Gastroesophageal sphincter (tissue), 4 donors: ENCODE measurements at regions not wholly inside any gene's neighbourhood (a gene's known extent, or its start where the extent isn't known, plus 50 kb on each side); places are given as distances from the start of the nearest gene placed in this dataset.
"Not testable (repeated sequence)": the region's sequence is repeated elsewhere in the genome, so short reads cannot be mapped to it uniquely, and the experiment has no call there.

Experiments used
- ATAC-seq: fragments of 150-250 bp; one replicate; pipeline ENCODE4 v1.9.1; 2016; ENCODE audit warnings: mild to moderate bottlenecking, moderate library complexity
- H3K27ac ChIP-seq, 4 donors: fragments of 200-600 bp; sonication (generic) in 3 of 4; 1 replicate in 3 of 4; 2 replicates in 1 of 4; pipeline ENCODE4 v1.5.1; 2016 to 2019
- H3K27me3 ChIP-seq: fragments of 200-600 bp; sonication (generic); one replicate; pipeline ENCODE4 v1.5.1; 2019
- H3K36me3 ChIP-seq, 2 donors: fragments of 200-600 bp; sonication (generic); one replicate each; pipeline ENCODE4 v1.5.1; 2019; ENCODE audit warnings: control low read depth in 1 of 2
- H3K4me1 ChIP-seq, 3 donors: fragments of 200-600 bp; sonication (generic); 1 replicate in 2 of 3; 2 replicates in 1 of 3; pipeline ENCODE4 v1.5.1; 2016 to 2019; ENCODE audit warnings: control low read depth in 2 of 3
- H3K4me3 ChIP-seq, 2 donors: fragments of 200-600 bp; sonication (generic); one replicate each; pipeline ENCODE4 v1.5.1; 2019; ENCODE audit warnings: mild to moderate bottlenecking in 1 of 2, moderate library complexity in 1 of 2
- H3K9me3 ChIP-seq, 3 donors: fragments of 200-600 bp; sonication (generic); one replicate each; pipeline ENCODE4 v1.5.1; 2017 to 2019; ENCODE audit warnings: control low read depth in 2 of 3
- EP300 ChIP-seq: sonication (generic); formaldehyde crosslinking; IDR thresholded peaks from one replicate; pipeline ENCODE4 v1.6.1; 2017; ENCODE audit warnings: antibody characterized with exemption, mild to moderate bottlenecking
- POLR2A ChIP-seq, 2 donors: fragments of 450-650 bp; IDR thresholded peaks; one replicate each; pipeline ENCODE4 v1.6.1; 2017; ENCODE audit warnings: antibody characterized with exemption in 2 of 2, mild to moderate bottlenecking in 2 of 2, moderate library complexity in 1 of 2
- POLR2AphosphoS5 ChIP-seq: sonication (generic); formaldehyde crosslinking; IDR thresholded peaks from one replicate; pipeline ENCODE4 v1.6.1; 2017; ENCODE audit warnings: antibody characterized with exemption
- WGBS, 2 donors: methylation state at CpG; one replicate each; pipeline ENCODE4 v1.1.5; 2018; ENCODE audit warnings: low coverage in 1 of 2; 5-methylcytosine and 5-hydroxymethylcytosine counted together
- TF ChIP-seq, protein P1 (sequence below), 4 experiments: fragments of 200-600 bp in 2 of 4; fragments of 450-650 bp in 2 of 4; sonication (generic) in 1 of 4; IDR thresholded peaks; one replicate each; pipeline ENCODE4 v1.5.1; 2017 to 2019; ENCODE audit warnings: antibody characterized with exemption in 4 of 4, mild to moderate bottlenecking in 2 of 4, moderate library complexity in 2 of 4

DNA sequence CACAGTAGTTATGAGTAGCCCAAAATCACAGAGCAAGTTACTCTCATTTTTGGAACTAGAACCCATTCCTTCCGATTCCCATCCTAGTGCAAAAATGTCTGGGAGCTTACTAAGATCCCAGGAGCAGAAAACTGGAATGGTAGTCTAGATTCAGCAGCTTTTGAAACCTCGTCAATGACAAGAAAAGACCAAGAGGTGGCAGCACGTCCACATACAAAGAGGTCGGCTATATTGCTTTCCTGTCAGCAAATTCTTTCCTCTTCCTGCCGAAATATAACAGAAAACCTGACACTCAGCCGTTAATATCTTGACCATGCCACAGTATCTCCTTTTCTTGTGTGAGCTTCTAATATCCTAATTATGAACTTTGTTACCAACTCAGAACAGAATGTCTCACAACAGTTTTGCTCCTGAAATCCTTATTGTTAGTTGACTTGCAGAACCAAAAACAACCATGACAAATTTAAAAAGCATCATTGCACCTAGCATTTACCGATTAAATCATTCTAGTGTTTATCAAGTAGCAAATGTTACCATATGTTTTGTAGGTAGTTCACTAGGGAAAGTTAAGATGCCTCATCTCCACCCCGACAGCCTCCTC is 92.8 kb upstream of the OR9G4 start:
- TF ChIP-seq POLR2A (IDR thresholded peaks at IDR 0.05) = no peak
- no peak for TF ChIP-seq POLR2AphosphoS5
- TF ChIP-seq, protein P1, sequence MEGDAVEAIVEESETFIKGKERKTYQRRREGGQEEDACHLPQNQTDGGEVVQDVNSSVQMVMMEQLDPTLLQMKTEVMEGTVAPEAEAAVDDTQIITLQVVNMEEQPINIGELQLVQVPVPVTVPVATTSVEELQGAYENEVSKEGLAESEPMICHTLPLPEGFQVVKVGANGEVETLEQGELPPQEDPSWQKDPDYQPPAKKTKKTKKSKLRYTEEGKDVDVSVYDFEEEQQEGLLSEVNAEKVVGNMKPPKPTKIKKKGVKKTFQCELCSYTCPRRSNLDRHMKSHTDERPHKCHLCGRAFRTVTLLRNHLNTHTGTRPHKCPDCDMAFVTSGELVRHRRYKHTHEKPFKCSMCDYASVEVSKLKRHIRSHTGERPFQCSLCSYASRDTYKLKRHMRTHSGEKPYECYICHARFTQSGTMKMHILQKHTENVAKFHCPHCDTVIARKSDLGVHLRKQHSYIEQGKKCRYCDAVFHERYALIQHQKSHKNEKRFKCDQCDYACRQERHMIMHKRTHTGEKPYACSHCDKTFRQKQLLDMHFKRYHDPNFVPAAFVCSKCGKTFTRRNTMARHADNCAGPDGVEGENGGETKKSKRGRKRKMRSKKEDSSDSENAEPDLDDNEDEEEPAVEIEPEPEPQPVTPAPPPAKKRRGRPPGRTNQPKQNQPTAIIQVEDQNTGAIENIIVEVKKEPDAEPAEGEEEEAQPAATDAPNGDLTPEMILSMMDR (IDR thresholded peaks at IDR 0.05) = peak; percentile 49 to 69 (median 62)
- no peak overlapping the region for H3K27ac ChIP-seq
- ATAC-seq = no peak
- no peaks in the 10 kb centered on the region for H3K36me3 ChIP-seq
- WGBS, 2 donors = 18 to 20% methylated on average over 8 of the region's 8 CpGs
- peaks cover 42% of the 10 kb centered on the region for H3K27me3 ChIP-seq
- H3K4me3 ChIP-seq = no peak overlapping the region
- no peaks in the 10 kb centered on the region for H3K9me3 ChIP-seq
- H3K4me1 ChIP-seq = no peaks in the 10 kb centered on the region

DNA sequence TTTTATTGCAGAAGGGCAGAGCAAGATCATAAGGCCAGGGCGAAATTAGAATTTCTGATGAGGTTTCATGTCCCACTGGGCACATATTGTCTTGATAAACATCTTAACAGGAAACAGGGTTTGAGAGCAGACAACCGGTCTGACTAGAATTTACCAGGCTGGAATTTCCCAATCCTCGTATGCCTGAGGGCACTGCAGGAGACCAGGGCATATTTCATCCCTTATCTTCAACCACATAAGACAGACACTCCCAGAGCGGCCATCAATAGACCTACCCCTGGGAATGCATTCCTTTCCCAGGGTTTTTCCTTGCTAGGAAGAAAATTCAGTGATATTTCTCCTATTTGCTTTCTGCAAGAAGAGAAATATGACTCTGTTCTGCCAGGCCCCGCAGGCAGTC is 78.9 kb upstream of the OR9G4 start:
- not testable (repeated sequence) for H3K27ac ChIP-seq, ATAC-seq, H3K4me1 ChIP-seq, H3K36me3 ChIP-seq, H3K27me3 ChIP-seq, H3K4me3 ChIP-seq
- WGBS, 2 donors = 69 to 100% methylated on average over 1 to 4 of the region's 5 CpGs
- peaks cover 0 to 17% (median 0%) of the 10 kb centered on the region in 3 donors for H3K9me3 ChIP-seq

DNA sequence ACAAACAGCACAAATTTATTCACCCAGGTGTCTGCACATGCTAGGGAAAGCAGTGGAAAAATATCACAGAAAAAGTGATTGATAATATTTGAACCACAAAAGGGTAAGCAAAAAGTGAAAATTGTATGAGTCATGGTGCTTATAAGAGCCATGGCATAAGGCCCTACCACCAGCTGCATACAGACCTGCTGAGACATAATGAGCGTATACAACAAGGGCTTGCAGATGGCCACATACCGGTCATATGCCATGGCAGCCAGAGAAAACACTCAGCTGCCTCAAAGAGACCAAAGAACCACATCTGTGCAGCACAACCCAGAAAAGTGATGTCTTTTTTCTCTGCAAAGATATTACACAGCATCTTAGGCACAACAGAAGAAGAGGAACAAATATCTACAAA is 71.4 kb upstream of the OR9G4 start:
- TF ChIP-seq, protein P1 (IDR thresholded peaks at IDR 0.05) = no peak
- TF ChIP-seq EP300 (no peak), POLR2AphosphoS5 (no peak), POLR2A (IDR thresholded peaks at IDR 0.05) (no peak)
- Histone ChIP-seq H3K36me3 (no peaks in the 10 kb centered on the region), H3K27me3 (no peaks in the 10 kb centered on the region), H3K4me3 (no peak overlapping the region), H3K27ac (no peak overlapping the region), H3K4me1 (no peaks in the 10 kb centered on the region), H3K9me3 (peaks cover 0 to 5% (median 0%) of the 10 kb centered on the region in 3 donors)
- WGBS, 2 donors = 20% methylated on average over 2 of the region's 2 CpGs; no CpG with 5 or more reads in 1 of the 2 donors
- ATAC-seq = no peak

DNA sequence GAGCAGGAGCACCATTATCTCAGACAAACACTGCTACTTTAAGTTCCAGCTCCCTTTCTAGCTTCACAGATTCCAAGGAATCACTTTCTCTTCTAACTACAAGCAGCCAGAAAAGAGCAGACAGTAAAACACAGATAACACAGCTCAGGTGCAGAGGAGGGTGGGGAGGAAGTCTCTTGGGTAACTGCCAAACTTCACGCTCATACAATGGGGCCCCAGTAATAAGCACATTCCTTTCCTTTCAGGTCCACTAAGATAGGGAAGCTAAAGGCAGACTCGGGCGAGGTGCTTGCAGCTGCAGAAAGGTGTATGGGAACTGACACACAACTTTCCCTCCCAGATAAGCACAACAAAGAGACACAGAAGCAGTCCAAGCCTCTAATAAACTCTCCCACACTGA is 69.2 kb upstream of the OR9G4 start:
- TF ChIP-seq POLR2A (IDR thresholded peaks at IDR 0.05) (no peak), EP300 (no peak)
- TF ChIP-seq, protein P1 (IDR thresholded peaks at IDR 0.05) = no peak
- whole genome bisulfite sequencing, 2 donors = 60 to 87% methylated on average over 2 to 3 of the region's 3 CpGs
- Histone ChIP-seq H3K27me3 (no peaks in the 10 kb centered on the region), H3K9me3 (peaks cover 0 to 5% (median 0%) of the 10 kb centered on the region in 3 donors), H3K27ac (no peak overlapping the region), H3K36me3 (no peaks in the 10 kb centered on the region), H3K4me3 (no peak overlapping the region), H3K4me1 (no peaks in the 10 kb centered on the region)
- ATAC-seq = no peak

DNA sequence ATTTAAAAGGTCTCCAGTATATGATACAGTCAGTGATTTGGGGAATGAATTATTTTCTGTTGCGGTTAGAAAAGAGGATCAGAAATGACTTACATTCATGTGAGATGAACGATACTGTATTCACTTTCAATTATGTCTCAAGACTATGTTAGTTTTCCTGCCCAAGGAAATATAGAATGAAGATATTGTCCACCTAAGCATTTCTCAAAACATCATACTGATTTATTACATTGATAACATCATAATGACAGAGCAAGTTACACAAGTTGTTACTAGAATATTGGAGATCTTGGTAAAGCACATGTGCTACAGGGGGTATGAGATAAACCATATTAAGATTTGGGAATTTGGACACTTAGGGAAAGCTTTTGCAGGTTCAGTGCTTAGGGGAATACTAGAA is 67.8 kb upstream of the OR9G4 start:
- Histone ChIP-seq H3K4me3 (no peak overlapping the region), H3K36me3 (no peaks in the 10 kb centered on the region), H3K27ac (no peak overlapping the region), H3K4me1 (no peaks in the 10 kb centered on the region), H3K27me3 (no peaks in the 10 kb centered on the region), H3K9me3 (peaks cover 0 to 5% (median 0%) of the 10 kb centered on the region in 3 donors)
- 89 to 93% methylated on average over 2 of the region's 2 CpGs for WGBS, 2 donors
- no peak for TF ChIP-seq POLR2A (IDR thresholded peaks at IDR 0.05)
- TF ChIP-seq, protein P1 (IDR thresholded peaks at IDR 0.05) = no peak
- no peak for TF ChIP-seq POLR2AphosphoS5
- TF ChIP-seq EP300 = no peak
- ATAC-seq = no peak
